GM12878 (cell line): ENCODE measurements at regions not wholly inside any gene's neighbourhood (a gene's known extent, or its start where the extent isn't known, plus 50 kb on each side); places are given as distances from the start of the nearest gene placed in this dataset.
A peak's percentile ranks its signal among the peaks of the same experiment; 100 is the strongest.

Experiments
- EP300 ChIP-seq, 2 experiments: fragments of 150-350 bp in 1 of 2; IDR thresholded peaks; 2 replicates each; pipeline ENCODE4 v1.6.1; 2011 to 2012; ENCODE audit warnings: low read depth in 2 of 2, low read length in 2 of 2, borderline replicate concordance in 1 of 2, improper control_type of control experiment in 1 of 2, inconsistent platforms in 1 of 2; ENCODE audit not compliant: control insufficient read depth in 1 of 2
- FOXM1 ChIP-seq: IDR thresholded peaks from 2 replicates; pipeline ENCODE4 v1.6.1; 2012; ENCODE audit warnings: low read depth, mild to moderate bottlenecking, inconsistent platforms, low read length, moderate library complexity
- HDGF ChIP-seq: fragments of 450-650 bp; IDR thresholded peaks from 2 replicates; pipeline ENCODE4 v1.6.1; 2016; ENCODE audit warnings: antibody characterized with exemption
- MTA2 ChIP-seq: fragments of 450-650 bp; IDR thresholded peaks from 2 replicates; pipeline ENCODE4 v1.6.1; 2016; ENCODE audit warnings: low read depth, mild to moderate bottlenecking, moderate library complexity
- MYB ChIP-seq: fragments of 150-350 bp; IDR thresholded peaks from 2 replicates; pipeline ENCODE4 v1.6.1; 2014; ENCODE audit warnings: mild to moderate bottlenecking, low read depth, low read length, borderline replicate concordance
- RAD51 ChIP-seq: fragments of 450-650 bp; IDR thresholded peaks from 2 replicates; pipeline ENCODE4 v1.6.1; 2016; ENCODE audit warnings: moderate library complexity, mild to moderate bottlenecking, inconsistent platforms
- RB1 ChIP-seq: fragments of 450-650 bp; formaldehyde crosslinking; IDR thresholded peaks from 2 replicates; pipeline ENCODE4 v1.6.1; 2017; ENCODE audit warnings: mild to moderate bottlenecking, borderline replicate concordance
- ZNF217 ChIP-seq: fragments of 450-650 bp; IDR thresholded peaks from 2 replicates; pipeline ENCODE4 v1.6.1; 2017; ENCODE audit warnings: antibody characterized with exemption, mild to moderate bottlenecking
- ZNF274 ChIP-seq: IDR thresholded peaks from one replicate; pipeline ENCODE4 v1.8.0; 2011; ENCODE audit not compliant: insufficient read length, insufficient read depth
- TF ChIP-seq, protein P1 (sequence below): fragments of 450-650 bp; IDR thresholded peaks from 2 replicates; pipeline ENCODE4 v1.6.1; 2017; ENCODE audit warnings: mild to moderate bottlenecking, moderate library complexity
- TF ChIP-seq, protein P2 (sequence below): IDR thresholded peaks from 2 replicates; pipeline ENCODE4 v1.6.1; 2011; ENCODE audit warnings: borderline replicate concordance, low read depth, mild to moderate bottlenecking, moderate library complexity, low read length; ENCODE audit not compliant: insufficient read depth, poor library complexity, severe bottlenecking
- TF ChIP-seq, protein P3 (sequence below): fragments of 450-650 bp; IDR thresholded peaks from 2 replicates; pipeline ENCODE4 v1.6.1; 2017; ENCODE audit warnings: mild to moderate bottlenecking
- TF ChIP-seq, protein P4 (sequence below): fragments of 450-650 bp; IDR thresholded peaks from 2 replicates; pipeline ENCODE4 v1.6.1; 2018; ENCODE audit warnings: mild to moderate bottlenecking, low read depth, moderate library complexity; ENCODE audit not compliant: partially characterized antibody
- TF ChIP-seq, protein P5 (sequence below): fragments of 450-650 bp; IDR thresholded peaks from 2 replicates; pipeline ENCODE4 v1.6.1; 2016; ENCODE audit warnings: mild to moderate bottlenecking
- TF ChIP-seq, protein P6 (sequence below): IDR thresholded peaks from 2 replicates; pipeline ENCODE4 v1.6.1; 2012; ENCODE audit warnings: low read depth, low read length, improper control_type of control experiment

DNA sequence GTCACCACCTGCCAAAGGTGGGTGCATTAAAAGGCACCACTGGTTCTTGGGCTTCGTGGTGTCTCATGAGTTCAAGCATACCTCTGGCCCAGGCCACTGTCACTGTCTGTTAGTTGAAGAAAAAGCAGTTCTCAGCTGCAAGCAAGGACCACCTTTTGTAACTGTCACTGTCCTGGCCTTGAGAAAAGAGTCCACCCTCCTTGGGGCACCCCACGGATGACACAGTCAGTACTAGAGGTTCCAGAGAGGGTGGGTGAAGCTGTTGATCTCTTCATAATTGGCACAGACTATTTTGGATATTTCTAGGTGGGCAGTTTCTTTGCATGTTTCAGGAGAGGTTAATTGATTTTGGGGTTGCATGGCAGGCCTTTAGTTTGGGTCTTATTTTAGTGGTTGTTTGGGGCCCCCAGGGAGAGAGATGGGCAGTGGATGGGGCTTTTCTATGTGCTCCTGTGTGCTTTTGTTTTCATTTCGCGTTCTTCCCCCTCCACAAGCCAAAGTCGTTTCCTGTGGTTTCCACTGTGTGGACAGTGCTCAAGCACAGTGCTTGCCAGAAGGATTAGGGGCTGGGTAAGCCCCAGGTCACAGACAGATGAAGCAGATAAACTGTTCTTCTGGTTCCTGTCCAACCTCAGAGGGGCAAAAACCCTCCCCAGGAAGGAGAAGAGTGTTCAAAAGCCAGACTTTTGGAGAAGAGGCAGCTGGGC, 156.2 kb upstream of the PPP1R2C start (continued):
- TF ChIP-seq RB1 (no peak), HDGF (no peak), RAD51 (no peak), EP300 (IDR thresholded peaks at IDR 0.05; ENCODE audit: borderline replicate concordance in 1 of 2, control insufficient read depth in 1 of 2, low read depth in 2 of 2, low read length in 2 of 2) (peak in 1 of 2 experiments; percentile 69; a peak in 1 of 4 replicates), MTA2 (peak; percentile 78), ZNF274 (no peak), ZNF217 (no peak), FOXM1 (peak; percentile 72; the same call in 1 of the 2 replicates), MYB (no peak)
- TF ChIP-seq, protein P1, sequence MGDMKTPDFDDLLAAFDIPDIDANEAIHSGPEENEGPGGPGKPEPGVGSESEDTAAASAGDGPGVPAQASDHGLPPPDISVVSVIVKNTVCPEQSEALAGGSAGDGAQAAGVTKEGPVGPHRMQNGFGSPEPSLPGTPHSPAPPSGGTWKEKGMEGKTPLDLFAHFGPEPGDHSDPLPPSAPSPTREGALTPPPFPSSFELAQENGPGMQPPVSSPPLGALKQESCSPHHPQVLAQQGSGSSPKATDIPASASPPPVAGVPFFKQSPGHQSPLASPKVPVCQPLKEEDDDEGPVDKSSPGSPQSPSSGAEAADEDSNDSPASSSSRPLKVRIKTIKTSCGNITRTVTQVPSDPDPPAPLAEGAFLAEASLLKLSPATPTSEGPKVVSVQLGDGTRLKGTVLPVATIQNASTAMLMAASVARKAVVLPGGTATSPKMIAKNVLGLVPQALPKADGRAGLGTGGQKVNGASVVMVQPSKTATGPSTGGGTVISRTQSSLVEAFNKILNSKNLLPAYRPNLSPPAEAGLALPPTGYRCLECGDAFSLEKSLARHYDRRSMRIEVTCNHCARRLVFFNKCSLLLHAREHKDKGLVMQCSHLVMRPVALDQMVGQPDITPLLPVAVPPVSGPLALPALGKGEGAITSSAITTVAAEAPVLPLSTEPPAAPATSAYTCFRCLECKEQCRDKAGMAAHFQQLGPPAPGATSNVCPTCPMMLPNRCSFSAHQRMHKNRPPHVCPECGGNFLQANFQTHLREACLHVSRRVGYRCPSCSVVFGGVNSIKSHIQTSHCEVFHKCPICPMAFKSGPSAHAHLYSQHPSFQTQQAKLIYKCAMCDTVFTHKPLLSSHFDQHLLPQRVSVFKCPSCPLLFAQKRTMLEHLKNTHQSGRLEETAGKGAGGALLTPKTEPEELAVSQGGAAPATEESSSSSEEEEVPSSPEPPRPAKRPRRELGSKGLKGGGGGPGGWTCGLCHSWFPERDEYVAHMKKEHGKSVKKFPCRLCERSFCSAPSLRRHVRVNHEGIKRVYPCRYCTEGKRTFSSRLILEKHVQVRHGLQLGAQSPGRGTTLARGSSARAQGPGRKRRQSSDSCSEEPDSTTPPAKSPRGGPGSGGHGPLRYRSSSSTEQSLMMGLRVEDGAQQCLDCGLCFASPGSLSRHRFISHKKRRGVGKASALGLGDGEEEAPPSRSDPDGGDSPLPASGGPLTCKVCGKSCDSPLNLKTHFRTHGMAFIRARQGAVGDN, result no peak
- TF ChIP-seq, protein P2, sequence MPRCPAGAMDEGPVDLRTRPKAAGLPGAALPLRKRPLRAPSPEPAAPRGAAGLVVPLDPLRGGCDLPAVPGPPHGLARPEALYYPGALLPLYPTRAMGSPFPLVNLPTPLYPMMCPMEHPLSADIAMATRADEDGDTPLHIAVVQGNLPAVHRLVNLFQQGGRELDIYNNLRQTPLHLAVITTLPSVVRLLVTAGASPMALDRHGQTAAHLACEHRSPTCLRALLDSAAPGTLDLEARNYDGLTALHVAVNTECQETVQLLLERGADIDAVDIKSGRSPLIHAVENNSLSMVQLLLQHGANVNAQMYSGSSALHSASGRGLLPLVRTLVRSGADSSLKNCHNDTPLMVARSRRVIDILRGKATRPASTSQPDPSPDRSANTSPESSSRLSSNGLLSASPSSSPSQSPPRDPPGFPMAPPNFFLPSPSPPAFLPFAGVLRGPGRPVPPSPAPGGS, result no peak
- TF ChIP-seq, protein P3, sequence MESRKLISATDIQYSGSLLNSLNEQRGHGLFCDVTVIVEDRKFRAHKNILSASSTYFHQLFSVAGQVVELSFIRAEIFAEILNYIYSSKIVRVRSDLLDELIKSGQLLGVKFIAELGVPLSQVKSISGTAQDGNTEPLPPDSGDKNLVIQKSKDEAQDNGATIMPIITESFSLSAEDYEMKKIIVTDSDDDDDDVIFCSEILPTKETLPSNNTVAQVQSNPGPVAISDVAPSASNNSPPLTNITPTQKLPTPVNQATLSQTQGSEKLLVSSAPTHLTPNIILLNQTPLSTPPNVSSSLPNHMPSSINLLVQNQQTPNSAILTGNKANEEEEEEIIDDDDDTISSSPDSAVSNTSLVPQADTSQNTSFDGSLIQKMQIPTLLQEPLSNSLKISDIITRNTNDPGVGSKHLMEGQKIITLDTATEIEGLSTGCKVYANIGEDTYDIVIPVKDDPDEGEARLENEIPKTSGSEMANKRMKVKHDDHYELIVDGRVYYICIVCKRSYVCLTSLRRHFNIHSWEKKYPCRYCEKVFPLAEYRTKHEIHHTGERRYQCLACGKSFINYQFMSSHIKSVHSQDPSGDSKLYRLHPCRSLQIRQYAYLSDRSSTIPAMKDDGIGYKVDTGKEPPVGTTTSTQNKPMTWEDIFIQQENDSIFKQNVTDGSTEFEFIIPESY, result no peak
- TF ChIP-seq, protein P4, sequence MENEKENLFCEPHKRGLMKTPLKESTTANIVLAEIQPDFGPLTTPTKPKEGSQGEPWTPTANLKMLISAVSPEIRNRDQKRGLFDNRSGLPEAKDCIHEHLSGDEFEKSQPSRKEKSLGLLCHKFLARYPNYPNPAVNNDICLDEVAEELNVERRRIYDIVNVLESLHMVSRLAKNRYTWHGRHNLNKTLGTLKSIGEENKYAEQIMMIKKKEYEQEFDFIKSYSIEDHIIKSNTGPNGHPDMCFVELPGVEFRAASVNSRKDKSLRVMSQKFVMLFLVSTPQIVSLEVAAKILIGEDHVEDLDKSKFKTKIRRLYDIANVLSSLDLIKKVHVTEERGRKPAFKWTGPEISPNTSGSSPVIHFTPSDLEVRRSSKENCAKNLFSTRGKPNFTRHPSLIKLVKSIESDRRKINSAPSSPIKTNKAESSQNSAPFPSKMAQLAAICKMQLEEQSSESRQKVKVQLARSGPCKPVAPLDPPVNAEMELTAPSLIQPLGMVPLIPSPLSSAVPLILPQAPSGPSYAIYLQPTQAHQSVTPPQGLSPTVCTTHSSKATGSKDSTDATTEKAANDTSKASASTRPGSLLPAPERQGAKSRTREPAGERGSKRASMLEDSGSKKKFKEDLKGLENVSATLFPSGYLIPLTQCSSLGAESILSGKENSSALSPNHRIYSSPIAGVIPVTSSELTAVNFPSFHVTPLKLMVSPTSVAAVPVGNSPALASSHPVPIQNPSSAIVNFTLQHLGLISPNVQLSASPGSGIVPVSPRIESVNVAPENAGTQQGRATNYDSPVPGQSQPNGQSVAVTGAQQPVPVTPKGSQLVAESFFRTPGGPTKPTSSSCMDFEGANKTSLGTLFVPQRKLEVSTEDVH, result no peak
- TF ChIP-seq, protein P5, sequence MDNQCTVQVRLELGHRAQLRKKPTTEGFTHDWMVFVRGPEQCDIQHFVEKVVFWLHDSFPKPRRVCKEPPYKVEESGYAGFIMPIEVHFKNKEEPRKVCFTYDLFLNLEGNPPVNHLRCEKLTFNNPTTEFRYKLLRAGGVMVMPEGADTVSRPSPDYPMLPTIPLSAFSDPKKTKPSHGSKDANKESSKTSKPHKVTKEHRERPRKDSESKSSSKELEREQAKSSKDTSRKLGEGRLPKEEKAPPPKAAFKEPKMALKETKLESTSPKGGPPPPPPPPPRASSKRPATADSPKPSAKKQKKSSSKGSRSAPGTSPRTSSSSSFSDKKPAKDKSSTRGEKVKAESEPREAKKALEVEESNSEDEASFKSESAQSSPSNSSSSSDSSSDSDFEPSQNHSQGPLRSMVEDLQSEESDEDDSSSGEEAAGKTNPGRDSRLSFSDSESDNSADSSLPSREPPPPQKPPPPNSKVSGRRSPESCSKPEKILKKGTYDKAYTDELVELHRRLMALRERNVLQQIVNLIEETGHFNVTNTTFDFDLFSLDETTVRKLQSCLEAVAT, result peak; percentile 68
- TF ChIP-seq, protein P6, sequence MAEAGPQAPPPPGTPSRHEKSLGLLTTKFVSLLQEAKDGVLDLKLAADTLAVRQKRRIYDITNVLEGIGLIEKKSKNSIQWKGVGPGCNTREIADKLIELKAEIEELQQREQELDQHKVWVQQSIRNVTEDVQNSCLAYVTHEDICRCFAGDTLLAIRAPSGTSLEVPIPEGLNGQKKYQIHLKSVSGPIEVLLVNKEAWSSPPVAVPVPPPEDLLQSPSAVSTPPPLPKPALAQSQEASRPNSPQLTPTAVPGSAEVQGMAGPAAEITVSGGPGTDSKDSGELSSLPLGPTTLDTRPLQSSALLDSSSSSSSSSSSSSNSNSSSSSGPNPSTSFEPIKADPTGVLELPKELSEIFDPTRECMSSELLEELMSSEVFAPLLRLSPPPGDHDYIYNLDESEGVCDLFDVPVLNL, result no peak
